ENCODE measurements at regions not wholly inside any gene's neighbourhood (a gene's known extent, or its start where the extent isn't known, plus 50 kb on each side); places are given as distances from the start of the nearest gene placed in this dataset.

DNA sequence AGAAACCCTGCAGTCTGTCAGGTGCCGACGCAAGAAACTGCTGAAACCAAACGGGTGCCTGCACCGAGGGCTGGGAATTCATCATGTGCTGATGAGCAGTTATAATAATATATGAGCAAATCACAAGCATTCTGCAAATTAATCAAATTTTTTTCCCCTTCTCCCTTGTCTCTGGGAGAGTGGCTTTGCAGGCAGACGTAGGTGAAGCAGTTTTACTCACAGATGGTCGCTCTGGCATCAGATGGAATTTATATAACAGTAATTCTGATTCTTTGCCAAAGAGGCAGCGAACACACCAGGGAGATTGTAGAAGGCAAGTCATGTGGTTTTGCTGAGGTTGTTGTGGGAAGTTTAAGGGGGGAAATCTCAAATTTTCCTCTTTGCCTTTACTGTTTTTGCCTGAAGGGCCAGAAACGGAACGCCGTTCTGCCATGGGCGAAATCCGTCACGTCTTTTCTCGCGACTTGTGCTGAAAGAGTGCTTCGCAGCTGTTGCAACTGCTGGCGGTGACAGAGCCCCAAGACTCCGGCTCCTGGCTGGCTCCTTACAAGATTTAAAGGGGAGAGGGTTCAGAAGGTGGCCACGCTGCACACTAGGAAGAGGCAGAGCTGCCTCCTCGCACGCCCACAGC is 320.1 kb downstream of the ZNF536 start:
- H3K9me3 Mint-ChIP-seq: no peaks in the 10 kb centered on the region
- Histone ChIP-seq H3K4me1 (ENCODE audit: insufficient read depth) (peaks cover 51% of the 10 kb centered on the region), H3K4me2 (peak overlapping the region; percentile 46; the same call in 1 of the 2 replicates), H2AFZ (peak overlapping the region; percentile 90; the same call in 1 of the 2 replicates), H3K79me2 (replicated peaks; ENCODE audit: insufficient read depth) (no peaks in the 10 kb centered on the region), H3K27ac (ENCODE audit: low read depth) (peak overlapping the region; percentile 55), H4K20me1 (replicated peaks; ENCODE audit: insufficient read depth) (no peaks in the 10 kb centered on the region), H3K4me3 (no peak overlapping the region), H3K36me3 (ENCODE audit: insufficient read depth) (0 out of 2 replicates have a peak, but pooled peaks cover 2% of the 10 kb centered on the region), H3K9me2 (ENCODE audit: insufficient read depth) (no peaks in the 10 kb centered on the region), H3K27me3 (ENCODE audit: insufficient read depth) (no peaks in the 10 kb centered on the region), H3F3A (replicated peaks; ENCODE audit: low read depth) (no peaks in the 10 kb centered on the region)
- peaks cover 14% of the 10 kb centered on the region for H3K27me3 Mint-ChIP-seq (ENCODE audit: insufficient read depth, low read depth, poor library complexity)
- TF ChIP-seq ZNF114 (CRISPR knock-in tag; IDR thresholded peaks at IDR 0.05) (no peak), CREB1 (CRISPR knock-in tag; IDR thresholded peaks at IDR 0.05; ENCODE audit: low read depth) (no peak), JUNB (IDR thresholded peaks at IDR 0.05; ENCODE audit: unreplicated experiment) (no peak)
- TF ChIP-seq, protein P1, sequence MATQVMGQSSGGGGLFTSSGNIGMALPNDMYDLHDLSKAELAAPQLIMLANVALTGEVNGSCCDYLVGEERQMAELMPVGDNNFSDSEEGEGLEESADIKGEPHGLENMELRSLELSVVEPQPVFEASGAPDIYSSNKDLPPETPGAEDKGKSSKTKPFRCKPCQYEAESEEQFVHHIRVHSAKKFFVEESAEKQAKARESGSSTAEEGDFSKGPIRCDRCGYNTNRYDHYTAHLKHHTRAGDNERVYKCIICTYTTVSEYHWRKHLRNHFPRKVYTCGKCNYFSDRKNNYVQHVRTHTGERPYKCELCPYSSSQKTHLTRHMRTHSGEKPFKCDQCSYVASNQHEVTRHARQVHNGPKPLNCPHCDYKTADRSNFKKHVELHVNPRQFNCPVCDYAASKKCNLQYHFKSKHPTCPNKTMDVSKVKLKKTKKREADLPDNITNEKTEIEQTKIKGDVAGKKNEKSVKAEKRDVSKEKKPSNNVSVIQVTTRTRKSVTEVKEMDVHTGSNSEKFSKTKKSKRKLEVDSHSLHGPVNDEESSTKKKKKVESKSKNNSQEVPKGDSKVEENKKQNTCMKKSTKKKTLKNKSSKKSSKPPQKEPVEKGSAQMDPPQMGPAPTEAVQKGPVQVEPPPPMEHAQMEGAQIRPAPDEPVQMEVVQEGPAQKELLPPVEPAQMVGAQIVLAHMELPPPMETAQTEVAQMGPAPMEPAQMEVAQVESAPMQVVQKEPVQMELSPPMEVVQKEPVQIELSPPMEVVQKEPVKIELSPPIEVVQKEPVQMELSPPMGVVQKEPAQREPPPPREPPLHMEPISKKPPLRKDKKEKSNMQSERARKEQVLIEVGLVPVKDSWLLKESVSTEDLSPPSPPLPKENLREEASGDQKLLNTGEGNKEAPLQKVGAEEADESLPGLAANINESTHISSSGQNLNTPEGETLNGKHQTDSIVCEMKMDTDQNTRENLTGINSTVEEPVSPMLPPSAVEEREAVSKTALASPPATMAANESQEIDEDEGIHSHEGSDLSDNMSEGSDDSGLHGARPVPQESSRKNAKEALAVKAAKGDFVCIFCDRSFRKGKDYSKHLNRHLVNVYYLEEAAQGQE (IDR thresholded peaks at IDR 0.05; ENCODE audit: unreplicated experiment): no peak
- ATAC-seq (no peak), DNase-seq (ENCODE audit: low spot score) (no peak)
- no peak overlapping the region for H3K4me3 Mint-ChIP-seq
- peaks cover 57% of the 10 kb centered on the region for H3K4me1 Mint-ChIP-seq
- H3K36me3 Mint-ChIP-seq (ENCODE audit: low read depth): no peaks in the 10 kb centered on the region
- peak overlapping the region; percentile 61 for H3K27ac Mint-ChIP-seq

DNA sequence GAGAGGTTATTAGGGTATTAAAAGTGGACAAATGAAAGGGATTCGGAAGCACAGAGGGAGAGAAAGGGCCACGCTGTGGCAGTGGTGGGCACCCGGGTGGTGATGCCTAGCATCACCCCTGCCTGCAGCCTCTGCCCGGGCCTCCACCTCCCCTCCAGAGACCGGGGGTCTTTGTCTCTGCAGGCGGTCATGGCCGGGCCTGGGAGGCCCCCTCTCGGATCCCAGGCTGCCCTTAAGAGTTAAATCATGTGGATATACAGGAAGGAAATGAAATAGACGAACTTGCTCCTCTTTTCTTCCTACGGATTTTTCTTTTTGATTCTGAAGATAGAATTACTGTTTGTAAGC is 319.6 kb downstream of the ZNF536 start:
- Mint-ChIP-seq H3K27ac (peak overlapping the region; percentile 61; the same call in 1 of the 2 replicates), H3K4me3 (no peak overlapping the region), H3K4me1 (peaks cover 59% of the 10 kb centered on the region), H3K27me3 (ENCODE audit: insufficient read depth, low read depth, poor library complexity) (peaks cover 12% of the 10 kb centered on the region), H3K36me3 (ENCODE audit: low read depth) (no peaks in the 10 kb centered on the region), H3K9me3 (no peaks in the 10 kb centered on the region)
- no peak overlapping the region for H3K4me3 ChIP-seq
- no peaks in the 10 kb centered on the region for H3K27me3 ChIP-seq (ENCODE audit: insufficient read depth)
- DNase-seq (ENCODE audit: low spot score): no peak
- peak overlapping the region; percentile 55 for H3K27ac ChIP-seq (ENCODE audit: low read depth)
- ATAC-seq: no peak
- no peaks in the 10 kb centered on the region for H3K9me2 ChIP-seq (ENCODE audit: insufficient read depth)
- H3F3A ChIP-seq (replicated peaks; ENCODE audit: low read depth): no peaks in the 10 kb centered on the region
- H3K79me2 ChIP-seq (replicated peaks; ENCODE audit: insufficient read depth): no peaks in the 10 kb centered on the region
- 0 out of 2 replicates have a peak, but pooled peaks cover 2% of the 10 kb centered on the region for H3K36me3 ChIP-seq (ENCODE audit: insufficient read depth)
- no peaks in the 10 kb centered on the region for H4K20me1 ChIP-seq (replicated peaks; ENCODE audit: insufficient read depth)
- H3K4me2 ChIP-seq: peak overlapping the region; percentile 46
- H3K4me1 ChIP-seq (ENCODE audit: insufficient read depth): peaks cover 56% of the 10 kb centered on the region
- H2AFZ ChIP-seq: peak overlapping the region; percentile 90
- TF ChIP-seq ZNF114 (CRISPR knock-in tag; IDR thresholded peaks at IDR 0.05) (no peak), JUNB (IDR thresholded peaks at IDR 0.05; ENCODE audit: unreplicated experiment) (no peak), CREB1 (CRISPR knock-in tag; IDR thresholded peaks at IDR 0.05; ENCODE audit: low read depth) (no peak), ZNF331 (CRISPR knock-in tag; IDR thresholded peaks at IDR 0.05; ENCODE audit: low read depth) (no peak), EZH2 (IDR thresholded peaks at IDR 0.05; ENCODE audit: low read depth, unreplicated experiment) (no peak), NANOG (IDR thresholded peaks at IDR 0.05; ENCODE audit: borderline replicate concordance) (no peak), STAT1 (IDR thresholded peaks at IDR 0.05; ENCODE audit: unreplicated experiment) (no peak), EZH2phosphoT487 (IDR thresholded peaks at IDR 0.05; ENCODE audit: unreplicated experiment) (no peak)
- TF ChIP-seq, protein P1 (IDR thresholded peaks at IDR 0.05; ENCODE audit: unreplicated experiment): no peak
